Neural progenitor cell (in vitro differentiated cells): ENCODE measurements at regions not wholly inside any gene's neighbourhood (a gene's known extent, or its start where the extent isn't known, plus 50 kb on each side); places are given as distances from the start of the nearest gene placed in this dataset.

Experiments used
- DNase-seq: peaks from one replicate; pipeline ENCODE4 v3.0.0-alpha.2; 2016; ENCODE audit warnings: low spot score
- H2AFZ ChIP-seq: fragments of 200-600 bp; sonication (generic); replicated peaks from 2 replicates; pipeline ENCODE4 v1.6.1; 2016; ENCODE audit warnings: antibody characterized with exemption
- H3F3A ChIP-seq: fragments of 200-600 bp; sonication (generic); 2 replicates; pipeline ENCODE4 v1.6.1; 2016; ENCODE audit warnings: antibody characterized with exemption, low read depth
- H3K27ac ChIP-seq: fragments of 200-600 bp; sonication (generic); 2 replicates; pipeline ENCODE4 v1.5.1; 2016; ENCODE audit warnings: mild to moderate bottlenecking
- H3K27me3 ChIP-seq: fragments of 200-600 bp; sonication (generic); 2 replicates; pipeline ENCODE4 v1.6.1; 2016; ENCODE audit warnings: mild to moderate bottlenecking, moderate library complexity
- H3K36me3 ChIP-seq: fragments of 200-600 bp; sonication (generic); 2 replicates; pipeline ENCODE4 v1.5.1; 2016
- H3K4me1 ChIP-seq: fragments of 200-600 bp; sonication (generic); 2 replicates; pipeline ENCODE4 v1.6.1; 2016; ENCODE audit warnings: mixed run types
- H3K4me2 ChIP-seq: fragments of 200-600 bp; sonication (generic); 2 replicates; pipeline ENCODE4 v1.6.1; 2016
- H3K4me3 ChIP-seq: fragments of 200-600 bp; sonication (generic); 2 replicates; pipeline ENCODE4 v1.5.1; 2016
- H3K79me2 ChIP-seq: fragments of 200-600 bp; sonication (generic); 2 replicates; pipeline ENCODE4 v1.6.1; 2016; ENCODE audit warnings: low read depth
- H3K9ac ChIP-seq: fragments of 200-600 bp; sonication (generic); 2 replicates; pipeline ENCODE4 v1.6.1; 2016
- H3K9me3 ChIP-seq: fragments of 200-600 bp; sonication (generic); 2 replicates; pipeline ENCODE4 v1.5.1; 2016; ENCODE audit warnings: low read depth
- H4K20me1 ChIP-seq: fragments of 200-600 bp; sonication (generic); 2 replicates; pipeline ENCODE4 v1.6.1; 2016; ENCODE audit warnings: low read depth
- H3K27ac Mint-ChIP-seq: 3 replicates; pipeline ENCODE4 v1.8.0; 2021; ENCODE audit warnings: mixed read lengths
- H3K27me3 Mint-ChIP-seq: 2 replicates; pipeline ENCODE4 v1.8.0; 2022; ENCODE audit warnings: low read depth, mild to moderate bottlenecking, inconsistent platforms, moderate library complexity, mixed read lengths; ENCODE audit not compliant: insufficient read depth
- H3K36me3 Mint-ChIP-seq: 3 replicates; pipeline ENCODE4 v1.8.0; 2021; ENCODE audit warnings: mixed read lengths
- H3K4me1 Mint-ChIP-seq: 3 replicates; pipeline ENCODE4 v1.8.0; 2021; ENCODE audit warnings: mixed read lengths
- H3K4me3 Mint-ChIP-seq: 3 replicates; pipeline ENCODE4 v1.8.0; 2021; ENCODE audit warnings: mild to moderate bottlenecking, moderate library complexity, mixed read lengths
- H3K9me3 Mint-ChIP-seq: 3 replicates; pipeline ENCODE4 v1.8.0; 2020; ENCODE audit warnings: mixed read lengths
- EZH2 ChIP-seq: fragments of 200-600 bp; sonication (generic); IDR thresholded peaks from 2 replicates; pipeline ENCODE4 v1.6.1; 2017; ENCODE audit warnings: antibody characterized with exemption, mild to moderate bottlenecking, moderate library complexity
- EZH2phosphoT487 ChIP-seq: fragments of 200-600 bp; sonication (generic); IDR thresholded peaks from 2 replicates; pipeline ENCODE4 v1.6.1; 2017; ENCODE audit warnings: antibody characterized with exemption
- TF ChIP-seq, protein P1 (sequence below): fragments of 200-600 bp; sonication (generic); IDR thresholded peaks from 2 replicates; pipeline ENCODE4 v1.5.1; 2017; ENCODE audit warnings: antibody characterized with exemption, mild to moderate bottlenecking

GRCh38 chr1:168845140-168845539 lies 116.1 kb upstream of the DPT start:
- Histone ChIP-seq H3K4me3 (no peak overlapping the region), H3K36me3 (no peaks in the 10 kb centered on the region), H3K27me3 (no peaks in the 10 kb centered on the region), H3F3A (no peaks in the 10 kb centered on the region), H4K20me1 (no peaks in the 10 kb centered on the region), H3K79me2 (no peaks in the 10 kb centered on the region), H3K4me2 (no peak overlapping the region), H3K4me1 (peaks cover 3% of the 10 kb centered on the region), H3K27ac (no peak overlapping the region), H3K9me3 (no peaks in the 10 kb centered on the region), H2AFZ (no peak overlapping the region), H3K9ac (no peak overlapping the region)
- Mint-ChIP-seq H3K9me3 (no peaks in the 10 kb centered on the region), H3K4me3 (no peak overlapping the region), H3K27me3 (no peaks in the 10 kb centered on the region), H3K36me3 (no peaks in the 10 kb centered on the region), H3K27ac (no peak overlapping the region), H3K4me1 (peaks cover 6% of the 10 kb centered on the region)
- TF ChIP-seq EZH2phosphoT487 (no peak), EZH2 (no peak)
- TF ChIP-seq, protein P1, sequence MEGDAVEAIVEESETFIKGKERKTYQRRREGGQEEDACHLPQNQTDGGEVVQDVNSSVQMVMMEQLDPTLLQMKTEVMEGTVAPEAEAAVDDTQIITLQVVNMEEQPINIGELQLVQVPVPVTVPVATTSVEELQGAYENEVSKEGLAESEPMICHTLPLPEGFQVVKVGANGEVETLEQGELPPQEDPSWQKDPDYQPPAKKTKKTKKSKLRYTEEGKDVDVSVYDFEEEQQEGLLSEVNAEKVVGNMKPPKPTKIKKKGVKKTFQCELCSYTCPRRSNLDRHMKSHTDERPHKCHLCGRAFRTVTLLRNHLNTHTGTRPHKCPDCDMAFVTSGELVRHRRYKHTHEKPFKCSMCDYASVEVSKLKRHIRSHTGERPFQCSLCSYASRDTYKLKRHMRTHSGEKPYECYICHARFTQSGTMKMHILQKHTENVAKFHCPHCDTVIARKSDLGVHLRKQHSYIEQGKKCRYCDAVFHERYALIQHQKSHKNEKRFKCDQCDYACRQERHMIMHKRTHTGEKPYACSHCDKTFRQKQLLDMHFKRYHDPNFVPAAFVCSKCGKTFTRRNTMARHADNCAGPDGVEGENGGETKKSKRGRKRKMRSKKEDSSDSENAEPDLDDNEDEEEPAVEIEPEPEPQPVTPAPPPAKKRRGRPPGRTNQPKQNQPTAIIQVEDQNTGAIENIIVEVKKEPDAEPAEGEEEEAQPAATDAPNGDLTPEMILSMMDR = no peak
- DNase-seq = no peak

DNA sequence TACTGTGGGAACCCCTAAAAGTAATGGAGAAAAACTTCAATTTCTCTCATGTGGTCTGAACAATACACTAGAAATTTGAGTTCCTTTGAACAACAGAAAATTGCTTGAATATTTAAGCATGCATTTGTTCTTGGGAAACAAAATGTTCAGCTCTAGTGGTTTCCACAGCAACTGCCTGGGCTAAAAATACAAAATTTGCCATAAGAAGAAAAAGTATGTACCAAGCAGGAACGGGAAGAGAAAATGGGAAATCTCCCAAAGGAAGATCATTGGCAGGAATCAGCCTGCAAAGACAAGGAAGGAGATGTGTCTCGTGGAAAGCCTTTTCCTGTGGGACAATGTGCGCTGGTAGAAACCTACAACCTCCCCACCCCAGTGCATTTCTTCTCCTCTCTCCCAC lies 119.0 kb upstream of the DPT start:
- Histone ChIP-seq H3K4me1 (peaks cover 3% of the 10 kb centered on the region), H3K4me3 (no peak overlapping the region), H3K9me3 (peaks cover 4% of the 10 kb centered on the region), H4K20me1 (no peaks in the 10 kb centered on the region), H3K9ac (no peak overlapping the region), H3K36me3 (no peaks in the 10 kb centered on the region), H2AFZ (no peak overlapping the region), H3F3A (no peaks in the 10 kb centered on the region), H3K27ac (no peak overlapping the region), H3K4me2 (no peak overlapping the region), H3K27me3 (no peaks in the 10 kb centered on the region), H3K79me2 (no peaks in the 10 kb centered on the region)
- Mint-ChIP-seq H3K4me3 (no peak overlapping the region), H3K27ac (no peak overlapping the region), H3K4me1 (peaks cover 6% of the 10 kb centered on the region), H3K27me3 (no peaks in the 10 kb centered on the region), H3K36me3 (no peaks in the 10 kb centered on the region), H3K9me3 (no peaks in the 10 kb centered on the region)
- DNase-seq = no peak
- no peak for TF ChIP-seq EZH2
- TF ChIP-seq EZH2phosphoT487 = no peak
- TF ChIP-seq, protein P1 = no peak

GRCh38 chr1:168861421-168862004 lies 132.5 kb upstream of the DPT start:
- H3K27me3 Mint-ChIP-seq = no peaks in the 10 kb centered on the region
- Histone ChIP-seq H3K79me2 (no peaks in the 10 kb centered on the region), H3K4me3 (no peak overlapping the region), H4K20me1 (no peaks in the 10 kb centered on the region), H3K4me2 (no peak overlapping the region), H3K36me3 (no peaks in the 10 kb centered on the region), H3F3A (no peaks in the 10 kb centered on the region), H3K9me3 (peaks cover 6% of the 10 kb centered on the region), H2AFZ (no peak overlapping the region), H3K9ac (no peak overlapping the region), H3K27ac (no peak overlapping the region), H3K4me1 (no peaks in the 10 kb centered on the region), H3K27me3 (no peaks in the 10 kb centered on the region)
- no peak for DNase-seq
- peaks cover 11% of the 10 kb centered on the region for H3K9me3 Mint-ChIP-seq
- no peak overlapping the region for H3K27ac Mint-ChIP-seq
- no peaks in the 10 kb centered on the region for H3K36me3 Mint-ChIP-seq
- peaks cover 9% of the 10 kb centered on the region for H3K4me1 Mint-ChIP-seq
- no peak for TF ChIP-seq EZH2phosphoT487
- no peak for TF ChIP-seq EZH2
- TF ChIP-seq, protein P1 = no peak
- H3K4me3 Mint-ChIP-seq = no peak overlapping the region
